NCI-H345 treated with DMSO at 0.1 percent for 48 hours (cell line): ENCODE measurements at regions not wholly inside any gene's neighbourhood (a gene's known extent, or its start where the extent isn't known, plus 50 kb on each side); places are given as distances from the start of the nearest gene placed in this dataset.
A peak's percentile ranks its signal among the peaks of the same experiment; 100 is the strongest.
"Not testable (repeated sequence)": the region's sequence is repeated elsewhere in the genome, so short reads cannot be mapped to it uniquely, and the experiment has no call there.

Experiments
- DNase-seq: peaks from one replicate; lab custom pipeline; 2025; ENCODE audit not compliant: unreplicated experiment; lab: John Stamatoyannopoulos, UW

GRCh38 chr12:108424026-108424425, 84.9 kb upstream of the CMKLR1 start:
- DNase-seq = no peak

GRCh38 chr12:108423486-108423885, 84.4 kb upstream of the CMKLR1 start:
- no peak for DNase-seq

- DNase-seq = not testable (repeated sequence)
Observed at GRCh38 chr12:108421082-108421481, 82.0 kb upstream of the CMKLR1 start.

- DNase-seq = not testable (repeated sequence)
Observed at GRCh38 chr12:108420421-108420820, 81.3 kb upstream of the CMKLR1 start.

- no peak for DNase-seq
Observed at GRCh38 chr12:108419949-108420348, 80.8 kb upstream of the CMKLR1 start.

GRCh38 chr12:108418164-108418890, 79.2 kb upstream of the CMKLR1 start:
- no peak for DNase-seq

- no peak for DNase-seq
Observed at GRCh38 chr12:108414021-108414420, 74.9 kb upstream of the CMKLR1 start.

- no peak for DNase-seq
Observed at GRCh38 chr12:108410689-108411088, 71.6 kb upstream of the CMKLR1 start.

- DNase-seq = no peak
Observed at GRCh38 chr12:108409481-108409880, 70.4 kb upstream of the CMKLR1 start.

GRCh38 chr12:108403952-108404351, 64.8 kb upstream of the CMKLR1 start:
- DNase-seq = no peak

- no peak for DNase-seq
Observed at GRCh38 chr12:108401964-108402363, 62.9 kb upstream of the CMKLR1 start.

GRCh38 chr12:108400900-108401480, 61.9 kb upstream of the CMKLR1 start:
- no peak for DNase-seq

GRCh38 chr12:108400481-108400880, 61.4 kb upstream of the CMKLR1 start:
- DNase-seq = no peak

- no peak for DNase-seq
Observed at GRCh38 chr12:108400056-108400455, 60.9 kb upstream of the CMKLR1 start.

GRCh38 chr12:108399514-108399913, 60.4 kb upstream of the CMKLR1 start:
- no peak for DNase-seq

- no peak for DNase-seq
Observed at GRCh38 chr12:108394196-108394595, 55.1 kb upstream of the CMKLR1 start.

- no peak for DNase-seq
Observed at GRCh38 chr12:108392284-108392683, 53.2 kb upstream of the CMKLR1 start.

- peak; percentile 38 for DNase-seq
Observed at GRCh38 chr12:108390495-108391203, 51.5 kb upstream of the CMKLR1 start.

GRCh38 chr12:108389544-108389943, 50.4 kb upstream of the CMKLR1 start:
- no peak for DNase-seq
